GM12864 (cell line): ENCODE measurements at regions not wholly inside any gene's neighbourhood (a gene's known extent, or its start where the extent isn't known, plus 50 kb on each side); places are given as distances from the start of the nearest gene placed in this dataset.

Source experiments
- DNase-seq: peaks from one replicate; pipeline ENCODE4 v3.0.0-alpha.2; 2011; ENCODE audit warnings: low read depth
- H3K4me3 ChIP-seq: 2 replicates; pipeline ENCODE4 v1.5.1; 2011; ENCODE audit warnings: mild to moderate bottlenecking, low read depth, low read length, control low read depth
- CTCF ChIP-seq: IDR thresholded peaks from 2 replicates; pipeline ENCODE4 v1.5.1; 2011; ENCODE audit warnings: low read depth, mild to moderate bottlenecking, moderate library complexity, low read length, control low read depth, inconsistent platforms; ENCODE audit errors: missing control alignments

GRCh38 chr2:222100704-222101699 lies 197.8 kb downstream of the PAX3 start:
- DNase-seq = no peak
- TF ChIP-seq CTCF = no peak
- no peak overlapping the region for H3K4me3 ChIP-seq

GRCh38 chr2:222088561-222088960 lies 210.2 kb downstream of the PAX3 start:
- TF ChIP-seq CTCF = no peak
- no peak overlapping the region for H3K4me3 ChIP-seq
- DNase-seq = no peak

GRCh38 chr2:222087998-222088397 lies 210.8 kb downstream of the PAX3 start:
- no peak for TF ChIP-seq CTCF
- H3K4me3 ChIP-seq = no peak overlapping the region
- DNase-seq = no peak

GRCh38 chr2:222082201-222082600 lies 216.6 kb downstream of the PAX3 start:
- no peak for DNase-seq
- TF ChIP-seq CTCF = no peak

GRCh38 chr2:222080141-222080540 lies 218.7 kb downstream of the PAX3 start:
- no peak for DNase-seq
- TF ChIP-seq CTCF = no peak
- no peak overlapping the region for H3K4me3 ChIP-seq

More at GRCh38 chr2:222082201-222082600, 216.6 kb downstream of the PAX3 start:
- H3K4me3 ChIP-seq = no peak overlapping the region

- H3K4me3 ChIP-seq = no peak overlapping the region
- TF ChIP-seq CTCF = no peak
- DNase-seq = no peak
Measured at GRCh38 chr2:222076973-222077690, 221.7 kb downstream of the PAX3 start.
